ENCODE measurements at regions not wholly inside any gene's neighbourhood (a gene's known extent, or its start where the extent isn't known, plus 50 kb on each side); places are given as distances from the start of the nearest gene placed in this dataset.

- Mint-ChIP-seq H3K27me3 (ENCODE audit: insufficient read depth, low read depth) (peaks cover 2% of the 10 kb centered on the region), H3K36me3 (no peaks in the 10 kb centered on the region), H3K4me3 (no peak overlapping the region), H3K9me3 (peaks cover 10% of the 10 kb centered on the region), H3K4me1 (no peaks in the 10 kb centered on the region), H3K27ac (no peak overlapping the region)
- H3K27me3 ChIP-seq, result no peaks in the 10 kb centered on the region
- no peak overlapping the region for H3K27ac ChIP-seq
- H3F3A ChIP-seq (ENCODE audit: low read depth), result no peaks in the 10 kb centered on the region
- H3K4me1 ChIP-seq, result no peaks in the 10 kb centered on the region
- TF ChIP-seq EZH2 (IDR thresholded peaks at IDR 0.05) (no peak), EZH2phosphoT487 (IDR thresholded peaks at IDR 0.05) (no peak)
- H3K79me2 ChIP-seq (ENCODE audit: low read depth), result no peaks in the 10 kb centered on the region
- no peak for DNase-seq (ENCODE audit: low spot score)
- H4K20me1 ChIP-seq (ENCODE audit: low read depth), result no peaks in the 10 kb centered on the region
- peaks cover under 1% of the 10 kb centered on the region for H3K9me3 ChIP-seq (ENCODE audit: low read depth)
- no peak overlapping the region for H2AFZ ChIP-seq (replicated peaks)
- H3K4me2 ChIP-seq, result no peak overlapping the region
- H3K36me3 ChIP-seq, result no peaks in the 10 kb centered on the region
- no peak overlapping the region for H3K4me3 ChIP-seq
- H3K9ac ChIP-seq, result no peak overlapping the region
Observed at GRCh38 chr5:118243613-118244012, 744.7 kb downstream of the DTWD2 start.

GRCh38 chr5:118243068-118243467, 745.3 kb downstream of the DTWD2 start:
- Histone ChIP-seq H3K27me3 (no peaks in the 10 kb centered on the region), H3K79me2 (ENCODE audit: low read depth) (no peaks in the 10 kb centered on the region), H3K4me2 (no peak overlapping the region), H3K4me3 (no peak overlapping the region), H3K9ac (no peak overlapping the region), H3K27ac (no peak overlapping the region), H3K4me1 (no peaks in the 10 kb centered on the region), H4K20me1 (ENCODE audit: low read depth) (no peaks in the 10 kb centered on the region), H3K36me3 (no peaks in the 10 kb centered on the region), H3K9me3 (ENCODE audit: low read depth) (no peaks in the 10 kb centered on the region), H3F3A (ENCODE audit: low read depth) (no peaks in the 10 kb centered on the region), H2AFZ (replicated peaks) (no peak overlapping the region)
- Mint-ChIP-seq H3K36me3 (no peaks in the 10 kb centered on the region), H3K27ac (no peak overlapping the region), H3K4me1 (no peaks in the 10 kb centered on the region), H3K9me3 (peaks cover 5% of the 10 kb centered on the region), H3K4me3 (no peak overlapping the region), H3K27me3 (ENCODE audit: insufficient read depth, low read depth) (peaks cover 2% of the 10 kb centered on the region)
- TF ChIP-seq EZH2 (IDR thresholded peaks at IDR 0.05) (no peak), CTCF (IDR thresholded peaks at IDR 0.05) (no peak), EZH2phosphoT487 (IDR thresholded peaks at IDR 0.05) (no peak)
- DNase-seq (ENCODE audit: low spot score), result no peak

- H3K4me3 Mint-ChIP-seq, result no peak overlapping the region
- Histone ChIP-seq H3F3A (ENCODE audit: low read depth) (no peaks in the 10 kb centered on the region), H3K79me2 (ENCODE audit: low read depth) (no peaks in the 10 kb centered on the region), H3K9ac (no peak overlapping the region), H4K20me1 (ENCODE audit: low read depth) (no peaks in the 10 kb centered on the region), H3K4me1 (no peaks in the 10 kb centered on the region), H3K27me3 (no peaks in the 10 kb centered on the region), H3K4me3 (no peak overlapping the region), H3K36me3 (no peaks in the 10 kb centered on the region), H3K4me2 (no peak overlapping the region), H3K9me3 (ENCODE audit: low read depth) (no peaks in the 10 kb centered on the region), H3K27ac (no peak overlapping the region), H2AFZ (replicated peaks) (peak overlapping the region; percentile 9)
- no peaks in the 10 kb centered on the region for H3K36me3 Mint-ChIP-seq
- no peak for DNase-seq (ENCODE audit: low spot score)
- TF ChIP-seq EZH2 (IDR thresholded peaks at IDR 0.05) (no peak), CTCF (IDR thresholded peaks at IDR 0.05) (no peak), EZH2phosphoT487 (IDR thresholded peaks at IDR 0.05) (no peak)
- no peak overlapping the region for H3K27ac Mint-ChIP-seq
- H3K27me3 Mint-ChIP-seq (ENCODE audit: insufficient read depth, low read depth), result no peaks in the 10 kb centered on the region
- H3K9me3 Mint-ChIP-seq, result no peaks in the 10 kb centered on the region
- peaks cover 26% of the 10 kb centered on the region for H3K4me1 Mint-ChIP-seq
Observed at GRCh38 chr5:118236108-118236849, 752.1 kb downstream of the DTWD2 start.

- TF ChIP-seq EZH2 (IDR thresholded peaks at IDR 0.05), result no peak
- TF ChIP-seq EZH2phosphoT487 (IDR thresholded peaks at IDR 0.05), result no peak
- TF ChIP-seq CTCF (IDR thresholded peaks at IDR 0.05), result no peak
- no peaks in the 10 kb centered on the region for H3K9me3 Mint-ChIP-seq
- Histone ChIP-seq H3F3A (ENCODE audit: low read depth) (no peaks in the 10 kb centered on the region), H3K27me3 (no peaks in the 10 kb centered on the region), H2AFZ (replicated peaks) (no peak overlapping the region), H3K27ac (no peak overlapping the region), H3K9me3 (ENCODE audit: low read depth) (no peaks in the 10 kb centered on the region), H3K4me1 (peaks cover 7% of the 10 kb centered on the region), H4K20me1 (ENCODE audit: low read depth) (no peaks in the 10 kb centered on the region), H3K79me2 (ENCODE audit: low read depth) (no peaks in the 10 kb centered on the region), H3K36me3 (no peaks in the 10 kb centered on the region), H3K9ac (no peak overlapping the region), H3K4me3 (no peak overlapping the region), H3K4me2 (no peak overlapping the region)
- no peak overlapping the region for H3K4me3 Mint-ChIP-seq
- H3K36me3 Mint-ChIP-seq, result no peaks in the 10 kb centered on the region
- no peak for DNase-seq (ENCODE audit: low spot score)
- no peak overlapping the region for H3K27ac Mint-ChIP-seq
- H3K4me1 Mint-ChIP-seq, result peaks cover 26% of the 10 kb centered on the region
- no peaks in the 10 kb centered on the region for H3K27me3 Mint-ChIP-seq (ENCODE audit: insufficient read depth, low read depth)
Observed at GRCh38 chr5:118233606-118234005, 754.7 kb downstream of the DTWD2 start.

Data from neural progenitor cell (in vitro differentiated cells).